PC-3 (cell line): ENCODE measurements at regions not wholly inside any gene's neighbourhood (a gene's known extent, or its start where the extent isn't known, plus 50 kb on each side); places are given as distances from the start of the nearest gene placed in this dataset.

ENCODE experiments used
- ATAC-seq: fragments of 200-7000 bp; cut with Tn5 transposase; 2 replicates; pipeline ENCODE4 v1.9.1; 2020; ENCODE audit warnings: mild to moderate bottlenecking, moderate library complexity
- BruUV-seq: library from RNA; stranded (reverse); fragments of 400-500 nt; replicated peaks from 2 replicates; lab custom pipeline; 2021; lab: Mats Ljungman, UMichigan
- CTCF ChIA-PET: fragments of 300-600 bp; sonication (Branson Sonifier 250); formaldehyde crosslinking; loops from one replicate; lab custom pipeline; 2022; ENCODE audit warnings: antibody characterized with exemption; lab: Charles Lee
- POLR2A ChIA-PET: fragments of 300-600 bp; sonication (Branson Sonifier 250); formaldehyde crosslinking; loops from one replicate; lab custom pipeline; 2022; ENCODE audit warnings: antibody characterized with exemption; ENCODE audit not compliant: unreplicated experiment; lab: Charles Lee
- DNase-seq: peaks from one replicate; pipeline ENCODE4 v3.0.0-alpha.2; 2015
- H2AFZ ChIP-seq: fragments of 300-600 bp; sonication (generic); 2 replicates; pipeline ENCODE4 v1.6.0; 2016; ENCODE audit warnings: antibody characterized with exemption, low read length
- H3F3A ChIP-seq: fragments of 300-600 bp; sonication (generic); one replicate; pipeline ENCODE4 v1.6.0; 2017; ENCODE audit warnings: antibody characterized with exemption, low read length, control low read depth, mild to moderate bottlenecking; ENCODE audit not compliant: unreplicated experiment
- H3K27ac ChIP-seq: fragments of 300-600 bp; sonication (generic); 2 replicates; pipeline ENCODE4 v1.5.1; 2016; ENCODE audit warnings: mild to moderate bottlenecking, low read length
- H3K27me3 ChIP-seq: fragments of 300-600 bp; sonication (generic); 2 replicates; pipeline ENCODE4 v1.6.1; 2016; ENCODE audit warnings: low read length, mixed read lengths
- H3K36me3 ChIP-seq: fragments of 300-600 bp; sonication (generic); 2 replicates; pipeline ENCODE4 v1.6.1; 2016; ENCODE audit warnings: low read depth, mixed run types, low read length, mixed read lengths
- H3K4me1 ChIP-seq: fragments of 300-600 bp; sonication (generic); 2 replicates; pipeline ENCODE4 v1.5.1; 2016; ENCODE audit warnings: low read length; ENCODE audit not compliant: insufficient read depth
- H3K4me2 ChIP-seq: fragments of 300-600 bp; sonication (generic); 2 replicates; pipeline ENCODE4 v1.6.0; 2016; ENCODE audit warnings: low read length
- H3K4me3 ChIP-seq: fragments of 300-600 bp; sonication (generic); 2 replicates; pipeline ENCODE4 v1.5.1; 2016; ENCODE audit warnings: mild to moderate bottlenecking, low read length, mixed read lengths
- H3K79me2 ChIP-seq: fragments of 300-600 bp; sonication (generic); 2 replicates; pipeline ENCODE4 v1.6.1; 2017; ENCODE audit warnings: low read length, mixed read lengths
- H3K9ac ChIP-seq: fragments of 300-600 bp; sonication (generic); 2 replicates; pipeline ENCODE4 v1.6.0; 2016; ENCODE audit warnings: mild to moderate bottlenecking, low read length
- H3K9me2 ChIP-seq: fragments of 300-600 bp; sonication (generic); replicated peaks from 2 replicates; pipeline ENCODE4 v1.6.1; 2016; ENCODE audit warnings: mixed run types, low read length, mixed read lengths
- H3K9me3 ChIP-seq: fragments of 300-600 bp; sonication (generic); 2 replicates; pipeline ENCODE4 v1.6.1; 2016; ENCODE audit warnings: low read length, mixed read lengths
- H4K20me1 ChIP-seq: fragments of 300-600 bp; sonication (generic); 2 replicates; pipeline ENCODE4 v1.6.1; 2016; ENCODE audit warnings: low read length, mixed read lengths
- CTCF ChIP-seq: fragments of 300-600 bp; sonication (generic); conservative IDR thresholded peaks from 2 replicates; pipeline ENCODE4 v1.5.1; 2017; ENCODE audit warnings: antibody characterized with exemption, low read depth, mild to moderate bottlenecking, low read length
- EZH2 ChIP-seq: fragments of 300-600 bp; sonication (generic); IDR thresholded peaks from one replicate; pipeline ENCODE4 v1.6.1; 2017; ENCODE audit warnings: antibody characterized with exemption, mild to moderate bottlenecking, low read length; ENCODE audit not compliant: unreplicated experiment
- EZH2phosphoT487 ChIP-seq: fragments of 300-600 bp; sonication (generic); IDR thresholded peaks from 2 replicates; pipeline ENCODE4 v1.6.1; 2018; ENCODE audit warnings: mild to moderate bottlenecking, antibody characterized with exemption, low read length, borderline replicate concordance
- intact Hi-C: fragments of 100-400 bp; cut with micrococcal nuclease; formaldehyde crosslinking; loops from 2 replicates; pipeline ENCODE4 v1.9.0; 2023

- Histone ChIP-seq H3K4me2 (no peak overlapping the region), H3K9me3 (no peaks in the 10 kb centered on the region), H3K27ac (no peak overlapping the region), H3K36me3 (no peaks in the 10 kb centered on the region), H3K4me3 (no peak overlapping the region), H3K79me2 (no peaks in the 10 kb centered on the region), H2AFZ (no peak overlapping the region), H3K9me2 (0 out of 2 replicates have a peak, but pooled peaks cover 4% of the 10 kb centered on the region), H3K27me3 (no peaks in the 10 kb centered on the region), H3K9ac (no peak overlapping the region), H3F3A (no peaks in the 10 kb centered on the region), H3K4me1 (peaks cover 32% of the 10 kb centered on the region), H4K20me1 (no peaks in the 10 kb centered on the region)
- TF ChIP-seq EZH2 (no peak), EZH2phosphoT487 (no peak), CTCF (no peak)
- intact Hi-C loops, result no loop called here
- CTCF ChIA-PET, result no interaction called here
- ATAC-seq (no peak), DNase-seq (no peak)
- no TSS peak for BruUV-seq
- POLR2A ChIA-PET, result no interaction called here
Observed at GRCh38 chr12:85358715-85359114, 78.7 kb downstream of the ALX1 start.

- DNase-seq (no peak), ATAC-seq (no peak)
- no peak overlapping the region for H3K4me2 ChIP-seq
- no peaks in the 10 kb centered on the region for H3K4me1 ChIP-seq
- POLR2A ChIA-PET, result no interaction called here
- CTCF ChIA-PET, result no interaction called here
- no peaks in the 10 kb centered on the region for H3K36me3 ChIP-seq
- H4K20me1 ChIP-seq, result no peaks in the 10 kb centered on the region
- no peaks in the 10 kb centered on the region for H3F3A ChIP-seq
- H3K9me2 ChIP-seq, result 0 out of 2 replicates have a peak, but pooled peaks cover 4% of the 10 kb centered on the region
- no peak overlapping the region for H3K4me3 ChIP-seq
- H3K27me3 ChIP-seq, result no peaks in the 10 kb centered on the region
- intact Hi-C loops, result no loop called here
- no peak overlapping the region for H3K27ac ChIP-seq
- BruUV-seq, result no TSS peak
- TF ChIP-seq CTCF (no peak), EZH2 (no peak), EZH2phosphoT487 (no peak)
- no peaks in the 10 kb centered on the region for H3K79me2 ChIP-seq
- H2AFZ ChIP-seq, result no peak overlapping the region
- no peaks in the 10 kb centered on the region for H3K9me3 ChIP-seq
- H3K9ac ChIP-seq, result no peak overlapping the region
Observed at GRCh38 chr12:85363382-85364190, 83.6 kb downstream of the ALX1 start.

- H3K79me2 ChIP-seq, result no peaks in the 10 kb centered on the region
- no peak overlapping the region for H3K4me3 ChIP-seq
- H3K4me2 ChIP-seq, result no peak overlapping the region
- H2AFZ ChIP-seq, result no peak overlapping the region
- H3K36me3 ChIP-seq, result no peaks in the 10 kb centered on the region
- no peaks in the 10 kb centered on the region for H3F3A ChIP-seq
- ChIA-PET CTCF (no interaction called here), POLR2A (interaction anchor here (0.6 kb wide), 1 partner anchor 82 kb away, joined by 4 read pairs; no protein-coding TSS in a partner anchor)
- TF ChIP-seq EZH2, result no peak
- TF ChIP-seq CTCF, result no peak
- TF ChIP-seq EZH2phosphoT487, result no peak
- no peaks in the 10 kb centered on the region for H3K27me3 ChIP-seq
- no TSS peak for BruUV-seq
- no peaks in the 10 kb centered on the region for H4K20me1 ChIP-seq
- 0 out of 2 replicates have a peak, but pooled peaks cover 2% of the 10 kb centered on the region for H3K9me2 ChIP-seq
- H3K9ac ChIP-seq, result no peak overlapping the region
- intact Hi-C loops, result no loop called here
- H3K9me3 ChIP-seq, result no peaks in the 10 kb centered on the region
- no peak overlapping the region for H3K27ac ChIP-seq
- no peak for DNase-seq
- H3K4me1 ChIP-seq, result no peaks in the 10 kb centered on the region
- ATAC-seq, result peak; percentile 45
Observed at GRCh38 chr12:85367936-85368335, 87.9 kb downstream of the ALX1 start.
